ENCODE measurements at regions not wholly inside any gene's neighbourhood (a gene's known extent, or its start where the extent isn't known, plus 50 kb on each side); places are given as distances from the start of the nearest gene placed in this dataset.

DNA sequence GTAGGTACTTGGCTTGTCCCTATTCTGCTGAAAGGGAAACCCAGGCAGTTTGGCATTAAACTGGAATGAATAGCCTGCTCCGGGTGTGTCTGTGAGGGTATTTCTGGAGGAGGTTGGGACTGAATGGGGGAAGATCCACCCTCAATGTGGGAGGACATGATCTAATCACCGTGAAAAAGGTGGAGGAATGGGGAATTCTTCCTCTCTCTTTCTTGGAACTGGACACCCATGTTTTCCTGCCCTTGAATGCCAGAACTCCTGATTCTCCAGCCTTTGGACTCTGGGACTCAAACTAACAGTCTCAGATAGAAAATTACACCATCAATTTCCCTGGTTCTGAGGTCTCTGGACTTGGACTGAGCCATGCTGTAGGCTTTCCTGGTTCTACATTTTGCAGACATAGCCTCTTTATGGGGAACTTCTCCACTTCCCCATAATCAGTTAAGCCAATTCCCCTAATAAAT, 391.7 kb downstream of the EDEM1 start:
- TF ChIP-seq, protein P1, sequence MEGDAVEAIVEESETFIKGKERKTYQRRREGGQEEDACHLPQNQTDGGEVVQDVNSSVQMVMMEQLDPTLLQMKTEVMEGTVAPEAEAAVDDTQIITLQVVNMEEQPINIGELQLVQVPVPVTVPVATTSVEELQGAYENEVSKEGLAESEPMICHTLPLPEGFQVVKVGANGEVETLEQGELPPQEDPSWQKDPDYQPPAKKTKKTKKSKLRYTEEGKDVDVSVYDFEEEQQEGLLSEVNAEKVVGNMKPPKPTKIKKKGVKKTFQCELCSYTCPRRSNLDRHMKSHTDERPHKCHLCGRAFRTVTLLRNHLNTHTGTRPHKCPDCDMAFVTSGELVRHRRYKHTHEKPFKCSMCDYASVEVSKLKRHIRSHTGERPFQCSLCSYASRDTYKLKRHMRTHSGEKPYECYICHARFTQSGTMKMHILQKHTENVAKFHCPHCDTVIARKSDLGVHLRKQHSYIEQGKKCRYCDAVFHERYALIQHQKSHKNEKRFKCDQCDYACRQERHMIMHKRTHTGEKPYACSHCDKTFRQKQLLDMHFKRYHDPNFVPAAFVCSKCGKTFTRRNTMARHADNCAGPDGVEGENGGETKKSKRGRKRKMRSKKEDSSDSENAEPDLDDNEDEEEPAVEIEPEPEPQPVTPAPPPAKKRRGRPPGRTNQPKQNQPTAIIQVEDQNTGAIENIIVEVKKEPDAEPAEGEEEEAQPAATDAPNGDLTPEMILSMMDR (IDR thresholded peaks at IDR 0.05; ENCODE audit: low read length): no peak
- TF ChIP-seq EZH2 (optimal IDR thresholded peaks at IDR 0.05; ENCODE audit: low read depth, low read length): no peak
